ENCODE measurements at regions not wholly inside any gene's neighbourhood (a gene's known extent, or its start where the extent isn't known, plus 50 kb on each side); places are given as distances from the start of the nearest gene placed in this dataset.
A peak's percentile ranks its signal among the peaks of the same experiment; 100 is the strongest.

GRCh38 chr6:104286641-104287040 lies 573.1 kb downstream of the HACE1 start:
- H3K36me3 Mint-ChIP-seq, result no peaks in the 10 kb centered on the region
- H3K4me3 Mint-ChIP-seq, result no peak overlapping the region
- H3K4me1 Mint-ChIP-seq (ENCODE audit: unreplicated experiment), result peaks cover 13% of the 10 kb centered on the region
- TF ChIP-seq, protein P1, sequence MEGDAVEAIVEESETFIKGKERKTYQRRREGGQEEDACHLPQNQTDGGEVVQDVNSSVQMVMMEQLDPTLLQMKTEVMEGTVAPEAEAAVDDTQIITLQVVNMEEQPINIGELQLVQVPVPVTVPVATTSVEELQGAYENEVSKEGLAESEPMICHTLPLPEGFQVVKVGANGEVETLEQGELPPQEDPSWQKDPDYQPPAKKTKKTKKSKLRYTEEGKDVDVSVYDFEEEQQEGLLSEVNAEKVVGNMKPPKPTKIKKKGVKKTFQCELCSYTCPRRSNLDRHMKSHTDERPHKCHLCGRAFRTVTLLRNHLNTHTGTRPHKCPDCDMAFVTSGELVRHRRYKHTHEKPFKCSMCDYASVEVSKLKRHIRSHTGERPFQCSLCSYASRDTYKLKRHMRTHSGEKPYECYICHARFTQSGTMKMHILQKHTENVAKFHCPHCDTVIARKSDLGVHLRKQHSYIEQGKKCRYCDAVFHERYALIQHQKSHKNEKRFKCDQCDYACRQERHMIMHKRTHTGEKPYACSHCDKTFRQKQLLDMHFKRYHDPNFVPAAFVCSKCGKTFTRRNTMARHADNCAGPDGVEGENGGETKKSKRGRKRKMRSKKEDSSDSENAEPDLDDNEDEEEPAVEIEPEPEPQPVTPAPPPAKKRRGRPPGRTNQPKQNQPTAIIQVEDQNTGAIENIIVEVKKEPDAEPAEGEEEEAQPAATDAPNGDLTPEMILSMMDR (conservative IDR thresholded peaks at IDR 0.05), result no peak
- H3K27ac Mint-ChIP-seq, result peak overlapping the region; percentile 33
- DNase-seq (ENCODE audit: extremely low spot score, unreplicated experiment), result no peak
- H3K27me3 Mint-ChIP-seq, result peaks cover 4% of the 10 kb centered on the region
- no peaks in the 10 kb centered on the region for H3K9me3 Mint-ChIP-seq

DNA sequence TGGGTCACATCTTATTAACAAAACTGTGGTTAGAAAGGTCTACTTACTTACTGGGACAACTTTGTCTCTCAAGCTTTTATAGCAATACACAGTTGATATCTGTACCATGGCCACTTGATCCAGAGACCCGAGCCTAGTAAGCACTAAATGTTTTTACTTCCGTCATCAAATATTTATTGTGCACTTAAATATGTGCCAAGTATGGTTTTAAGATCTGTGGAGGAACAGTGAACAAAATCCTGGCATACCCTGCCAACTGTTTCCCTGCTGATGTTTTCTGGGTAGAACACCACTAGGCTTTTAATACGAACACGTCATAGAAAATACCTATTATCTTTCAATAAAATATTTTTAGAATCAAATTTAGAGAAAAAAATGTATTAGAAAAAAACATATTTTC lies 574.8 kb downstream of the HACE1 start:
- peaks cover 4% of the 10 kb centered on the region for H3K27me3 Mint-ChIP-seq
- no peaks in the 10 kb centered on the region for H3K9me3 Mint-ChIP-seq

DNA sequence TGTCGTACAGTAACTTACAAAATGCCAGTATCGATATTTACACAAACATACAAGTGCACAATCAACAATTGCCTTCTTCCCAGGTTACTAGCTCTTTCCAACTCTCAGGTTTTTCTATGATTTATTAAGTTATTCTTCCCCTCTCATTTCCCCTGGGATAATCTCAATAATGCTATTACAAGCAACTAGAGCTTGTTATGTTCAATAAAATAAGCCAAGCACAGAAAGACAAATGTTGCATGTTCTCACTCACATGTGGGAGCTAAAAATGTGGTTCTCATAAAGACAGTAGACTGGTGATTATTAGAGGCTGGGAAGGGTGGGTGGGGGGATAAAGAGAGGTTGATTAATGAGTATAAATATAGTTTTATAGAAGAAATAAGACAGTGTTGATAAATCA lies 577.1 kb downstream of the HACE1 start:
- no peak overlapping the region for H3K27ac Mint-ChIP-seq
- TF ChIP-seq, protein P1 (conservative IDR thresholded peaks at IDR 0.05), result no peak
- no peak overlapping the region for H3K4me3 Mint-ChIP-seq
- no peaks in the 10 kb centered on the region for H3K36me3 Mint-ChIP-seq
- H3K4me1 Mint-ChIP-seq (ENCODE audit: unreplicated experiment), result peaks cover 13% of the 10 kb centered on the region
- no peaks in the 10 kb centered on the region for H3K9me3 Mint-ChIP-seq
- peaks cover 4% of the 10 kb centered on the region for H3K27me3 Mint-ChIP-seq
- DNase-seq (ENCODE audit: extremely low spot score, unreplicated experiment), result no peak

More for the DNA sequence above, 574.8 kb downstream of the HACE1 start:
- TF ChIP-seq, protein P1 (conservative IDR thresholded peaks at IDR 0.05), result no peak
- no peak for DNase-seq (ENCODE audit: extremely low spot score, unreplicated experiment)
- Mint-ChIP-seq H3K36me3 (no peaks in the 10 kb centered on the region), H3K4me3 (no peak overlapping the region), H3K27ac (no peak overlapping the region), H3K4me1 (ENCODE audit: unreplicated experiment) (peaks cover 13% of the 10 kb centered on the region)

DNA sequence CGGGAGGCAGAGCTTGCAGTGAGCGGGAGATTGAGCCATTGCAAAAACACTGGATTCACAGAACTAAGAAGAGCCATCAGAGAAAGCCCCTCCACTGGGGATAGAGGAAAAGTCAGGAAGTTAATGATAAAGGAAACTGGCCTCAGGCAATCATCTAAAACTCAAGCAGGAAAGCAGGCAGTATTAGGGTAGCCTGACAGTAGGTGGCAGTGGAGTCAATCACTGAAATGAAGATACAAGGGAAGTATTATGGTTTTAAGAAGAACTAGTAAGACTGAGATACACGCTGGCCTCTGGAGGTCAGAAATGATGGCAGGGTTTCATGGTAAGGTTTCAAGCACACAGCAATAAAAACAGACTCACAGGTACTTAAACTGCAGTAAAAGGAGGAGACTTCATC lies 578.3 kb downstream of the HACE1 start:
- H3K4me3 Mint-ChIP-seq, result no peak overlapping the region
- TF ChIP-seq, protein P1 (conservative IDR thresholded peaks at IDR 0.05), result no peak
- no peaks in the 10 kb centered on the region for H3K27me3 Mint-ChIP-seq
- H3K36me3 Mint-ChIP-seq, result no peaks in the 10 kb centered on the region
- no peaks in the 10 kb centered on the region for H3K9me3 Mint-ChIP-seq
- no peak for DNase-seq (ENCODE audit: extremely low spot score, unreplicated experiment)
- H3K4me1 Mint-ChIP-seq (ENCODE audit: unreplicated experiment), result peaks cover 8% of the 10 kb centered on the region
- H3K27ac Mint-ChIP-seq, result no peak overlapping the region

- no peaks in the 10 kb centered on the region for H3K27me3 Mint-ChIP-seq
- TF ChIP-seq, protein P1 (conservative IDR thresholded peaks at IDR 0.05), result no peak
- H3K9me3 Mint-ChIP-seq, result peaks cover 11% of the 10 kb centered on the region
- no peak overlapping the region for H3K27ac Mint-ChIP-seq
- H3K36me3 Mint-ChIP-seq, result no peaks in the 10 kb centered on the region
- H3K4me3 Mint-ChIP-seq, result no peak overlapping the region
- no peaks in the 10 kb centered on the region for H3K4me1 Mint-ChIP-seq (ENCODE audit: unreplicated experiment)
- no peak for DNase-seq (ENCODE audit: extremely low spot score, unreplicated experiment)
Measured at GRCh38 chr6:104268389-104268788, 591.3 kb downstream of the HACE1 start.

GRCh38 chr6:104266922-104267321 lies 592.8 kb downstream of the HACE1 start:
- Mint-ChIP-seq H3K27ac (no peak overlapping the region), H3K36me3 (no peaks in the 10 kb centered on the region), H3K9me3 (peaks cover 11% of the 10 kb centered on the region), H3K4me1 (ENCODE audit: unreplicated experiment) (no peaks in the 10 kb centered on the region), H3K27me3 (no peaks in the 10 kb centered on the region), H3K4me3 (no peak overlapping the region)
- no peak for DNase-seq (ENCODE audit: extremely low spot score, unreplicated experiment)
- TF ChIP-seq, protein P1 (conservative IDR thresholded peaks at IDR 0.05), result no peak

Measured in type B pancreatic cell (in vitro differentiated cells).